Transverse colon (tissue), 4 donors: ENCODE measurements at regions not wholly inside any gene's neighbourhood (a gene's known extent, or its start where the extent isn't known, plus 50 kb on each side); places are given as distances from the start of the nearest gene placed in this dataset.

Source experiments
- DNase-seq: peaks from one replicate; pipeline ENCODE4 v3.0.0-alpha.2; 2019
- H3K27ac ChIP-seq, 4 donors: fragments of 200-600 bp; sonication (generic); 2 replicates each; pipeline ENCODE4 v1.5.1; 2016 to 2018; ENCODE audit warnings: inconsistent platforms in 4 of 4
- H3K27me3 ChIP-seq: fragments of 200-600 bp; sonication (generic); 2 replicates; pipeline ENCODE4 v1.5.1; 2017; ENCODE audit warnings: inconsistent platforms
- H3K36me3 ChIP-seq, 4 donors: fragments of 200-600 bp; sonication (generic); 2 replicates each; pipeline ENCODE4 v1.5.1; 2017 to 2019; ENCODE audit warnings: inconsistent platforms in 4 of 4
- H3K4me1 ChIP-seq, 4 donors: fragments of 200-600 bp; sonication (generic); 2 replicates each; pipeline ENCODE4 v1.5.1; 2017 to 2020; ENCODE audit warnings: inconsistent platforms in 4 of 4
- H3K4me3 ChIP-seq, 4 donors: fragments of 200-600 bp; sonication (generic); 1 replicate in 1 of 4; 2 replicates in 3 of 4; pipeline versions ENCODE4 v1.5.1 to v1.6.1; 2017 to 2019; ENCODE audit warnings: inconsistent platforms in 4 of 4
- H3K9me3 ChIP-seq, 2 donors: fragments of 200-600 bp; sonication (generic); 2 replicates each; pipeline ENCODE4 v1.5.1; 2017 to 2019; ENCODE audit warnings: inconsistent platforms in 2 of 2
- CTCF ChIP-seq, 5 experiments: fragments of 200-600 bp in 3 of 5; fragments of 450-650 bp in 2 of 5; sonication (generic) in 3 of 5; IDR thresholded peaks; 1 replicate in 2 of 5; 2 replicates in 3 of 5; pipeline ENCODE4 v1.5.1; 2016 to 2017; ENCODE audit warnings: antibody characterized with exemption in 5 of 5, inconsistent platforms in 3 of 5, mild to moderate bottlenecking in 2 of 5, moderate library complexity in 1 of 5
- EP300 ChIP-seq: sonication (generic); formaldehyde crosslinking; IDR thresholded peaks from one replicate; pipeline ENCODE4 v1.6.1; 2017; ENCODE audit warnings: antibody characterized with exemption, low read depth
- POLR2A ChIP-seq: fragments of 450-650 bp; IDR thresholded peaks from one replicate; pipeline ENCODE4 v1.6.1; 2016; ENCODE audit warnings: antibody characterized with exemption, mild to moderate bottlenecking, moderate library complexity
- POLR2AphosphoS5 ChIP-seq, 3 donors: sonication (generic); formaldehyde crosslinking; IDR thresholded peaks; one replicate each; pipeline ENCODE4 v1.6.1; 2016; ENCODE audit warnings: antibody characterized with exemption in 3 of 3
- WGBS, 2 donors: methylation state at CpG; one replicate each; pipeline ENCODE4 v1.1.5; 2018; ENCODE audit warnings: low coverage in 1 of 2; 5-methylcytosine and 5-hydroxymethylcytosine counted together
- in situ Hi-C, 4 donors: fragments of 200-750 bp; cut with MboI; loops; one replicate each; pipeline versions ENCODE4 v1.15.0 to v1.15.1; 2017; ENCODE audit warnings: low sequenced_read_pairs in 3 of 4, low pct_ligation_motif_present in 1 of 4, low pct_unique_long_range_greater_than_20kb in 1 of 4
- intact Hi-C: fragments of 100-400 bp; cut with DNase I; formaldehyde crosslinking; loops from one replicate; pipeline ENCODE4 v1.15.1; 2023; ENCODE audit warnings: low total_unique reads

GRCh38 chr7:47095946-47096345, 486.0 kb downstream of the TNS3 start:
- TF ChIP-seq POLR2AphosphoS5 (IDR thresholded peaks at IDR 0.05) (no peak), CTCF (IDR thresholded peaks at IDR 0.05) (no peak), EP300 (no peak), POLR2A (no peak)
- no peak overlapping the region for H3K4me3 ChIP-seq
- DNase-seq = no peak
- H3K36me3 ChIP-seq = no peaks in the 10 kb centered on the region
- no peaks in the 10 kb centered on the region for H3K27me3 ChIP-seq
- no peaks in the 10 kb centered on the region for H3K9me3 ChIP-seq
- no peak overlapping the region for H3K27ac ChIP-seq
- intact Hi-C loops (loop anchor here (5.0 kb wide), 1 partner anchor 1221 kb away; no protein-coding TSS in a partner anchor), in situ Hi-C loops (loop anchor here in 1 of 4 donors (10.0 kb wide), 1 partner anchor 1181 kb away; no protein-coding TSS in a partner anchor)
- H3K4me1 ChIP-seq = no peaks in the 10 kb centered on the region
- 63 to 68% methylated on average over 1 of the region's 1 CpG for WGBS, 2 donors

GRCh38 chr7:47094462-47094861, 487.4 kb downstream of the TNS3 start:
- no peaks in the 10 kb centered on the region for H3K9me3 ChIP-seq
- 85 to 92% methylated on average over 7 of the region's 7 CpGs for WGBS, 2 donors
- intact Hi-C loops (no loop called here), in situ Hi-C loops (loop anchor here in 1 of 4 donors (10.0 kb wide), 1 partner anchor 1180 kb away; no protein-coding TSS in a partner anchor)
- H3K27ac ChIP-seq = no peak overlapping the region
- no peaks in the 10 kb centered on the region for H3K27me3 ChIP-seq
- H3K4me3 ChIP-seq = no peak overlapping the region
- no peaks in the 10 kb centered on the region for H3K4me1 ChIP-seq
- DNase-seq = no peak
- no peaks in the 10 kb centered on the region for H3K36me3 ChIP-seq
- TF ChIP-seq CTCF (IDR thresholded peaks at IDR 0.05) (no peak), POLR2AphosphoS5 (IDR thresholded peaks at IDR 0.05) (no peak), EP300 (no peak), POLR2A (no peak)

- WGBS, 2 donors = 77 to 82% methylated on average over 6 to 7 of the region's 7 CpGs
- DNase-seq = no peak
- TF ChIP-seq EP300 = no peak
- no peak for TF ChIP-seq POLR2A
- no peak for TF ChIP-seq POLR2AphosphoS5 (IDR thresholded peaks at IDR 0.05)
- no peak for TF ChIP-seq CTCF (IDR thresholded peaks at IDR 0.05)
- Histone ChIP-seq H3K27me3 (no peaks in the 10 kb centered on the region), H3K4me3 (no peak overlapping the region), H3K27ac (no peak overlapping the region), H3K9me3 (no peaks in the 10 kb centered on the region), H3K36me3 (no peaks in the 10 kb centered on the region), H3K4me1 (peaks cover 0 to 2% (median 0%) of the 10 kb centered on the region in 4 donors)
- in situ Hi-C loops = loop anchor here in 1 of 4 donors (10.0 kb wide), 1 partner anchor 1179 kb away; no protein-coding TSS in a partner anchor
- intact Hi-C loops = no loop called here
These were observed 488.3 kb downstream of the TNS3 start for GRCh38 chr7:47093320-47094234.

GRCh38 chr7:47092336-47092735, 489.6 kb downstream of the TNS3 start:
- Histone ChIP-seq H3K9me3 (no peaks in the 10 kb centered on the region), H3K4me3 (no peak overlapping the region), H3K36me3 (no peaks in the 10 kb centered on the region), H3K4me1 (peaks cover 0 to 2% (median 0%) of the 10 kb centered on the region in 4 donors), H3K27me3 (no peaks in the 10 kb centered on the region), H3K27ac (no peak overlapping the region)
- no peak for DNase-seq
- in situ Hi-C loops (loop anchor here in 1 of 4 donors (10.0 kb wide), 1 partner anchor 1178 kb away; no protein-coding TSS in a partner anchor), intact Hi-C loops (no loop called here)
- TF ChIP-seq POLR2A (no peak), EP300 (no peak), CTCF (IDR thresholded peaks at IDR 0.05) (no peak), POLR2AphosphoS5 (IDR thresholded peaks at IDR 0.05) (no peak)
